A549 (cell line): ENCODE measurements at regions not wholly inside any gene's neighbourhood (a gene's known extent, or its start where the extent isn't known, plus 50 kb on each side); places are given as distances from the start of the nearest gene placed in this dataset.

Source experiments
- ATAC-seq, 2 experiments: fragments of 200-7000 bp in 1 of 2; fragments of >200 bp in 1 of 2; cut with Nextera tagmentation in 1 of 2; cut with Tn5 transposase in 1 of 2; 3 replicates each; pipeline versions ENCODE4 v1.8.0 to v1.9.1; 2018 to 2020; ENCODE audit warnings: mild to moderate bottlenecking in 1 of 2, moderate library complexity in 1 of 2
- CTCF ChIA-PET: fragments of 300-600 bp; sonication (Branson Sonifier 250); formaldehyde crosslinking; extraction: SDS; loops from one replicate; lab custom pipeline; 2021; ENCODE audit warnings: antibody characterized with exemption, inconsistent platforms; lab: Yijun Ruan, JAX
- POLR2A ChIA-PET: fragments of 350-600 bp; formaldehyde crosslinking; extraction: SDS; loops from one replicate; lab custom pipeline; 2021; ENCODE audit warnings: antibody characterized with exemption, inconsistent platforms; lab: Yijun Ruan, JAX
- DNase-seq, 2 experiments: peaks; one replicate each; pipeline versions ENCODE4 v3.0.0 to v3.0.0-alpha.2; 2011 to 2016; ENCODE audit warnings: low read depth in 1 of 2, low spot score in 1 of 2
- FAIRE-seq: peaks from 2 replicates; lab custom pipeline; 2011; peaks lifted over from hg19 to GRCh38; lab: Jason Lieb, UNC
- H3K27ac ChIP-seq, 2 experiments: fragments of >200 bp; sonication (Bioruptor Twin); formaldehyde crosslinking; 3 replicates each; pipeline ENCODE4 v1.5.1; 2016 to 2017
- H3K4me1 ChIP-seq: fragments of >200 bp; sonication (Bioruptor Twin); formaldehyde crosslinking; 3 replicates; pipeline ENCODE4 v1.6.1; 2016
- H3K4me2 ChIP-seq: fragments of >200 bp; sonication (Bioruptor Twin); formaldehyde crosslinking; 3 replicates; pipeline ENCODE4 v1.6.1; 2016
- H3K4me3 ChIP-seq: fragments of >200 bp; sonication (Bioruptor Twin); formaldehyde crosslinking; 3 replicates; pipeline ENCODE4 v1.5.1; 2016
- H3K9me3 ChIP-seq: fragments of >200 bp; sonication (Bioruptor Twin); formaldehyde crosslinking; 3 replicates; pipeline ENCODE4 v1.6.1; 2016
- ATOH8 ChIP-seq: fragments of 250-450 bp; sonication (Bioruptor Pico); IDR thresholded peaks from 2 replicates; pipeline ENCODE4 v1.5.0; 2020; ENCODE audit warnings: low read depth, mild to moderate bottlenecking, moderate library complexity
- CBX2 ChIP-seq: fragments of 200-600 bp; sonication (generic); IDR thresholded peaks from 2 replicates; pipeline ENCODE4 v1.6.1; 2016; ENCODE audit warnings: low read depth, mild to moderate bottlenecking, borderline replicate concordance
- CBX8 ChIP-seq: fragments of 200-600 bp; sonication (generic); IDR thresholded peaks from 2 replicates; pipeline ENCODE4 v1.6.1; 2016
- CHD2 ChIP-seq: fragments of 150-350 bp; IDR thresholded peaks from 2 replicates; pipeline ENCODE4 v1.6.1; 2014; ENCODE audit warnings: low read length; ENCODE audit not compliant: partially characterized antibody
- ELK1 ChIP-seq: fragments of 150-350 bp; IDR thresholded peaks from 2 replicates; pipeline ENCODE4 v1.6.1; 2014; ENCODE audit warnings: low read depth, mild to moderate bottlenecking, low read length
- ESRRA ChIP-seq: fragments of 150-350 bp; IDR thresholded peaks from 2 replicates; pipeline ENCODE4 v1.6.1; 2014; ENCODE audit warnings: mild to moderate bottlenecking, low read length, borderline replicate concordance
- FOSL2 ChIP-seq, 2 experiments: fragments of 450-650 bp in 1 of 2; fragments of >200 bp in 1 of 2; sonication (Bioruptor Twin) in 1 of 2; formaldehyde crosslinking; IDR thresholded peaks; 2 replicates each; pipeline versions ENCODE4 v1.5.0 to v1.6.1; 2016 to 2020; ENCODE audit warnings: mild to moderate bottlenecking in 1 of 2, moderate library complexity in 1 of 2
- FOXS1 ChIP-seq: fragments of 250-450 bp; sonication (Bioruptor Pico); IDR thresholded peaks from 2 replicates; pipeline ENCODE4 v1.5.0; 2020; ENCODE audit warnings: mild to moderate bottlenecking, moderate library complexity
- GATA3 ChIP-seq: IDR thresholded peaks from 2 replicates; pipeline ENCODE4 v1.6.1; 2012; ENCODE audit warnings: borderline replicate concordance
- HEYL ChIP-seq: fragments of 250-450 bp; sonication (Bioruptor Pico); IDR thresholded peaks from 2 replicates; pipeline ENCODE4 v1.8.0; 2021; ENCODE audit warnings: mild to moderate bottlenecking, moderate library complexity
- HOXA7 ChIP-seq: fragments of 250-450 bp; sonication (Bioruptor Pico); IDR thresholded peaks from 2 replicates; pipeline ENCODE4 v1.5.0; 2020; ENCODE audit warnings: mild to moderate bottlenecking, moderate library complexity
- HOXB13 ChIP-seq: fragments of 250-450 bp; sonication (Bioruptor Pico); IDR thresholded peaks from 2 replicates; pipeline ENCODE4 v1.5.0; 2020; ENCODE audit warnings: low read depth, mild to moderate bottlenecking, moderate library complexity
- HOXB5 ChIP-seq: fragments of 250-450 bp; sonication (Bioruptor Pico); IDR thresholded peaks from 2 replicates; pipeline ENCODE4 v1.5.0; 2020; ENCODE audit warnings: mild to moderate bottlenecking, moderate library complexity
- NFE2L2 ChIP-seq: fragments of 150-350 bp; conservative IDR thresholded peaks from 2 replicates; pipeline ENCODE4 v1.6.1; 2014; ENCODE audit warnings: low read length
- NPAS2 ChIP-seq: fragments of 250-450 bp; sonication (Bioruptor Pico); IDR thresholded peaks from 2 replicates; pipeline ENCODE4 v1.8.0; 2022; ENCODE audit warnings: mild to moderate bottlenecking, moderate library complexity, borderline replicate concordance
- PBX3 ChIP-seq: IDR thresholded peaks from 2 replicates; pipeline ENCODE4 v1.6.1; 2012
- RAD21 ChIP-seq, 2 experiments: fragments of >200 bp in 1 of 2; sonication (Bioruptor Twin) in 1 of 2; formaldehyde crosslinking in 1 of 2; IDR thresholded peaks in 1 of 2; conservative IDR thresholded peaks in 1 of 2; 2 replicates in 1 of 2; 3 replicates in 1 of 2; pipeline ENCODE4 v1.6.1; 2012 to 2018; ENCODE audit warnings: inconsistent platforms in 1 of 2
- RFX5 ChIP-seq: fragments of 450-650 bp; IDR thresholded peaks from 2 replicates; pipeline ENCODE4 v1.7.1; 2014; ENCODE audit warnings: antibody characterized with exemption, mild to moderate bottlenecking, moderate library complexity
- SMC3 ChIP-seq: fragments of >200 bp; sonication (Bioruptor Twin); formaldehyde crosslinking; IDR thresholded peaks from 3 replicates; pipeline ENCODE4 v1.6.1; 2018; ENCODE audit warnings: inconsistent platforms
- SREBF2 ChIP-seq: fragments of 450-650 bp; IDR thresholded peaks from 2 replicates; pipeline ENCODE4 v1.6.1; 2014; ENCODE audit warnings: mild to moderate bottlenecking, moderate library complexity
- WGBS: methylation state at CpG from one replicate; pipeline ENCODE4 v1.1.6; 2017; ENCODE audit errors: missing lambda C conversion rate; 5-methylcytosine and 5-hydroxymethylcytosine counted together
- TF ChIP-seq, protein P1 (sequence below): fragments of >200 bp; sonication (Bioruptor Twin); formaldehyde crosslinking; IDR thresholded peaks from 3 replicates; pipeline ENCODE4 v1.6.1; 2016
- TF ChIP-seq, protein P2 (sequence below): fragments of >200 bp; sonication (Bioruptor Twin); formaldehyde crosslinking; IDR thresholded peaks from 2 replicates; pipeline ENCODE4 v1.6.1; 2016
- TF ChIP-seq, protein P3 (sequence below): fragments of 200-600 bp; sonication (generic); IDR thresholded peaks from 2 replicates; pipeline ENCODE4 v1.6.1; 2016; ENCODE audit warnings: antibody characterized with exemption, mild to moderate bottlenecking, moderate library complexity

DNA sequence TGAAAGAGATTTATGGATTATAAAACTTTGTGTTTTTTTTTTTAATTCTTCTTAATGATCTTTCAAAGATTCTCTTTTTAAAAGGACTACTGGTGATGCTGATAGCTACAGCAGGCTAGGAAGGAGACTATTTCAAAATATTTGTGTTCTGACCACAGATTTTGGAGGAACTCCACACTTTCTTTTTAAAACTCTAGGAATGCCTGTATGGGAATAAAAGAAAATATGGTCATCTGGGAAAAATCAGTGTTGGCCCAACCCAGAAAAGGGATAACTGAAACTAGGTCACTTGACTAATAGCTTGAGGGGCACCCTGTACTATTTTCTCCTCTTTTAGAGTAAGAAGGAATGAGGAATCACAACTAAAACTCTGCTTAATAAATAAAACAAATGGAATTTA is 97.6 kb upstream of the ADAMTS19 start (continued):
- TF ChIP-seq, protein P1, sequence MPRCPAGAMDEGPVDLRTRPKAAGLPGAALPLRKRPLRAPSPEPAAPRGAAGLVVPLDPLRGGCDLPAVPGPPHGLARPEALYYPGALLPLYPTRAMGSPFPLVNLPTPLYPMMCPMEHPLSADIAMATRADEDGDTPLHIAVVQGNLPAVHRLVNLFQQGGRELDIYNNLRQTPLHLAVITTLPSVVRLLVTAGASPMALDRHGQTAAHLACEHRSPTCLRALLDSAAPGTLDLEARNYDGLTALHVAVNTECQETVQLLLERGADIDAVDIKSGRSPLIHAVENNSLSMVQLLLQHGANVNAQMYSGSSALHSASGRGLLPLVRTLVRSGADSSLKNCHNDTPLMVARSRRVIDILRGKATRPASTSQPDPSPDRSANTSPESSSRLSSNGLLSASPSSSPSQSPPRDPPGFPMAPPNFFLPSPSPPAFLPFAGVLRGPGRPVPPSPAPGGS, result no peak
- TF ChIP-seq FOSL2 (IDR thresholded peaks at IDR 0.05) (no peak), FOSL2 (CRISPR knock-in tag; IDR thresholded peaks at IDR 0.05) (no peak)

GRCh38 chr5:129363991-129364390 is 96.1 kb upstream of the ADAMTS19 start:
- Histone ChIP-seq H3K27ac (no peak overlapping the region), H3K4me1 (no peaks in the 10 kb centered on the region), H3K4me3 (no peak overlapping the region), H3K9me3 (no peaks in the 10 kb centered on the region), H3K4me2 (no peak overlapping the region)
- FAIRE-seq (no peak), DNase-seq (no peak), ATAC-seq (no peak)
- ChIA-PET CTCF (no interaction called here), POLR2A (no interaction called here)
- no peak for TF ChIP-seq SMC3
- no peak for TF ChIP-seq GATA3
- no peak for TF ChIP-seq PBX3
- no peak for TF ChIP-seq CBX2
- no peak for TF ChIP-seq NPAS2 (CRISPR knock-in tag)

DNA sequence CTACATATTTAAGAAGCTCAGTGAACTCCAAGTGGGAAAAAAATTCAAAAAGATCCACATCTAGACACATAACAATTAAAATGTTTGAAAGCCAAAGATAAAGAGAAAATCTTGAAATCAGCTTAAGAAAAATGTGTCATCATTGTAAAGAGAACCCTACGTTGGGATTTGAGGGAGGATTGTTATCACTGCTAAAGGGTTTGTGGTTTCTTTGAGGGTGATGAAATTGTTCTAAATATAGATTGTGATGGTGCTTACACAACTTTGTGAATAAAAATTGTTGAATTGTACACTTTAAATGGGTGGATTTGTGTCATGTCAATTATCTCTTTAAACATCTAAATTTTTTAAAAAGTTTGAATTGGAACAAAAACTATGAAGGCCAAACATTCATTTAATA is 92.2 kb upstream of the ADAMTS19 start:
- 3% methylated on average over 1 of the region's 1 CpG for WGBS
- CTCF ChIA-PET, result no interaction called here
- FAIRE-seq (no peak), ATAC-seq (no peak)
- H3K9me3 ChIP-seq, result no peaks in the 10 kb centered on the region
- no peak overlapping the region for H3K4me3 ChIP-seq
- TF ChIP-seq HOXB13 (CRISPR knock-in tag) (no peak), ESRRA (no peak), ATOH8 (CRISPR knock-in tag) (no peak), ELK1 (no peak), HOXB5 (CRISPR knock-in tag) (no peak), RAD21 (conservative IDR thresholded peaks at IDR 0.05 in 1 of 2, IDR thresholded peaks at IDR 0.05 in 1 of 2) (no peak), CBX8 (no peak), NFE2L2 (no peak), GATA3 (no peak)
- TF ChIP-seq, all 56 proteins: peak for 0
- no peak for DNase-seq
- POLR2A ChIA-PET, result no interaction called here
- Histone ChIP-seq H3K4me1 (no peaks in the 10 kb centered on the region), H3K4me2 (no peak overlapping the region), H3K27ac (no peak overlapping the region)

- Histone ChIP-seq H3K4me3 (no peak overlapping the region), H3K4me2 (no peak overlapping the region), H3K27ac (no peak overlapping the region), H3K9me3 (no peaks in the 10 kb centered on the region), H3K4me1 (no peaks in the 10 kb centered on the region)
- no peak for FAIRE-seq
- ChIA-PET CTCF (no interaction called here), POLR2A (no interaction called here)
- no peak for ATAC-seq
- WGBS, result 1% methylated on average over 2 of the region's 2 CpGs
- no peak for DNase-seq
- TF ChIP-seq CHD2 (no peak), CBX8 (no peak), SMC3 (no peak), HEYL (CRISPR knock-in tag) (no peak), GATA3 (no peak), HOXA7 (CRISPR knock-in tag) (no peak), SREBF2 (no peak), RFX5 (no peak), FOXS1 (no peak)
- TF ChIP-seq, protein P2, sequence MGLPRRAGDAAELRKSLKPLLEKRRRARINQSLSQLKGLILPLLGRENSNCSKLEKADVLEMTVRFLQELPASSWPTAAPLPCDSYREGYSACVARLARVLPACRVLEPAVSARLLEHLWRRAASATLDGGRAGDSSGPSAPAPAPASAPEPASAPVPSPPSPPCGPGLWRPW, result no peak
- TF ChIP-seq, protein P1, result no peak
- TF ChIP-seq, protein P3, sequence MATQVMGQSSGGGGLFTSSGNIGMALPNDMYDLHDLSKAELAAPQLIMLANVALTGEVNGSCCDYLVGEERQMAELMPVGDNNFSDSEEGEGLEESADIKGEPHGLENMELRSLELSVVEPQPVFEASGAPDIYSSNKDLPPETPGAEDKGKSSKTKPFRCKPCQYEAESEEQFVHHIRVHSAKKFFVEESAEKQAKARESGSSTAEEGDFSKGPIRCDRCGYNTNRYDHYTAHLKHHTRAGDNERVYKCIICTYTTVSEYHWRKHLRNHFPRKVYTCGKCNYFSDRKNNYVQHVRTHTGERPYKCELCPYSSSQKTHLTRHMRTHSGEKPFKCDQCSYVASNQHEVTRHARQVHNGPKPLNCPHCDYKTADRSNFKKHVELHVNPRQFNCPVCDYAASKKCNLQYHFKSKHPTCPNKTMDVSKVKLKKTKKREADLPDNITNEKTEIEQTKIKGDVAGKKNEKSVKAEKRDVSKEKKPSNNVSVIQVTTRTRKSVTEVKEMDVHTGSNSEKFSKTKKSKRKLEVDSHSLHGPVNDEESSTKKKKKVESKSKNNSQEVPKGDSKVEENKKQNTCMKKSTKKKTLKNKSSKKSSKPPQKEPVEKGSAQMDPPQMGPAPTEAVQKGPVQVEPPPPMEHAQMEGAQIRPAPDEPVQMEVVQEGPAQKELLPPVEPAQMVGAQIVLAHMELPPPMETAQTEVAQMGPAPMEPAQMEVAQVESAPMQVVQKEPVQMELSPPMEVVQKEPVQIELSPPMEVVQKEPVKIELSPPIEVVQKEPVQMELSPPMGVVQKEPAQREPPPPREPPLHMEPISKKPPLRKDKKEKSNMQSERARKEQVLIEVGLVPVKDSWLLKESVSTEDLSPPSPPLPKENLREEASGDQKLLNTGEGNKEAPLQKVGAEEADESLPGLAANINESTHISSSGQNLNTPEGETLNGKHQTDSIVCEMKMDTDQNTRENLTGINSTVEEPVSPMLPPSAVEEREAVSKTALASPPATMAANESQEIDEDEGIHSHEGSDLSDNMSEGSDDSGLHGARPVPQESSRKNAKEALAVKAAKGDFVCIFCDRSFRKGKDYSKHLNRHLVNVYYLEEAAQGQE, result no peak
These were observed 88.1 kb upstream of the ADAMTS19 start for GRCh38 chr5:129372025-129372424.
